B cell (primary cell): ENCODE measurements at regions not wholly inside any gene's neighbourhood (a gene's known extent, or its start where the extent isn't known, plus 50 kb on each side); places are given as distances from the start of the nearest gene placed in this dataset.

Source experiments
- ATAC-seq: fragments of 200-7000 bp; cut with Tn5 transposase; one replicate; pipeline ENCODE4 v1.10.0; 2021; ENCODE audit warnings: low read depth, mild to moderate bottlenecking, moderate number of reproducible peaks, moderate library complexity
- CTCF ChIA-PET: fragments of 350-600 bp; sonication (Branson Sonifier 250); formaldehyde crosslinking; loops from one replicate; lab custom pipeline; 2021; ENCODE audit warnings: antibody characterized with exemption, inconsistent platforms; lab: Charles Lee
- POLR2A ChIA-PET: fragments of 350-600 bp; sonication (Branson Sonifier 250); formaldehyde crosslinking; loops from one replicate; lab custom pipeline; 2021; ENCODE audit warnings: antibody characterized with exemption; lab: Charles Lee
- DNase-seq: peaks from one replicate; pipeline ENCODE4 v3.0.0; 2013
- H2AFZ ChIP-seq: 2 replicates; pipeline ENCODE4 v1.6.1; 2012; ENCODE audit warnings: mild to moderate bottlenecking, low read depth, low read length; ENCODE audit not compliant: insufficient read depth, poor library complexity, severe bottlenecking
- H3K27ac ChIP-seq, 2 donors: 1 replicate in 1 of 2; 2 replicates in 1 of 2; pipeline ENCODE4 v1.5.1; 2012 to 2013; ENCODE audit warnings: low read length in 2 of 2, mild to moderate bottlenecking in 2 of 2, moderate library complexity in 1 of 2
- H3K27me3 ChIP-seq, 4 experiments: fragments of 200-600 bp in 1 of 4; sonication (generic) in 1 of 4; replicated peaks in 1 of 4; 1 replicate in 2 of 4; 2 replicates in 2 of 4; pipeline versions ENCODE4 v1.6.1 to v1.7.0; 2013 to 2016; ENCODE audit warnings: low read length in 3 of 4, mild to moderate bottlenecking in 2 of 4, mixed read lengths in 1 of 4, moderate library complexity in 1 of 4; ENCODE audit not compliant: insufficient read depth in 4 of 4, control insufficient read depth in 3 of 4; ENCODE audit errors: control extremely low read depth in 1 of 4
- H3K36me3 ChIP-seq, 2 experiments: replicated peaks in 1 of 2; 1 replicate in 1 of 2; 2 replicates in 1 of 2; pipeline versions ENCODE4 v1.6.1 to v1.7.1; 2013; ENCODE audit warnings: low read length in 1 of 2; ENCODE audit not compliant: insufficient read depth in 2 of 2, control insufficient read depth in 1 of 2; ENCODE audit errors: control extremely low read depth in 1 of 2, extremely low read depth in 1 of 2
- H3K4me1 ChIP-seq, 2 donors: fragments of 200-600 bp in 1 of 2; sonication (generic) in 1 of 2; 1 replicate in 1 of 2; 2 replicates in 1 of 2; pipeline versions ENCODE4 v1.5.1 to v1.6.1; 2013 to 2017; ENCODE audit warnings: low read length in 2 of 2; ENCODE audit not compliant: control insufficient read depth in 2 of 2, insufficient read depth in 2 of 2
- H3K4me2 ChIP-seq: replicated peaks from 2 replicates; pipeline ENCODE3; 2012; ENCODE audit warnings: mild to moderate bottlenecking, low read depth, low read length; ENCODE audit not compliant: poor library complexity, severe bottlenecking
- H3K4me3 ChIP-seq, 5 experiments: fragments of 200-600 bp in 1 of 5; sonication (generic) in 1 of 5; 1 replicate in 3 of 5; 2 replicates in 2 of 5; pipeline versions ENCODE4 v1.5.1 to v1.7.0; 2011 to 2016; ENCODE audit warnings: low read length in 4 of 5, mild to moderate bottlenecking in 4 of 5, low read depth in 2 of 5, control low read depth in 1 of 5, moderate library complexity in 1 of 5; ENCODE audit not compliant: insufficient read depth in 1 of 5; ENCODE audit errors: control extremely low read depth in 1 of 5, extremely low read depth in 1 of 5
- H3K79me2 ChIP-seq: fragments of 200-600 bp; sonication (generic); one replicate; pipeline ENCODE4 v1.6.0; 2016; ENCODE audit warnings: low read length; ENCODE audit not compliant: control insufficient read depth, insufficient read depth
- H3K9ac ChIP-seq: fragments of 200-600 bp; sonication (generic); 2 replicates; pipeline ENCODE4 v1.6.1; 2017; ENCODE audit warnings: mild to moderate bottlenecking, low read length, moderate library complexity
- H3K9me3 ChIP-seq, 3 donors: one replicate each; pipeline versions ENCODE4 v1.6.1 to v1.7.1; 2013; ENCODE audit warnings: low read length in 2 of 3; ENCODE audit not compliant: control insufficient read depth in 2 of 3, insufficient read depth in 1 of 3; ENCODE audit errors: control extremely low read depth in 1 of 3
- H4K20me1 ChIP-seq: 2 replicates; pipeline ENCODE4 v1.6.0; 2012; ENCODE audit warnings: mild to moderate bottlenecking, low read length; ENCODE audit not compliant: insufficient read depth, control insufficient read depth, poor library complexity, severe bottlenecking
- H3K27ac Mint-ChIP-seq: one replicate; pipeline ENCODE4 v1.8.0; 2021; ENCODE audit warnings: mixed read lengths
- H3K27me3 Mint-ChIP-seq: one replicate; pipeline ENCODE4 v1.8.0; 2021; ENCODE audit warnings: mixed read lengths
- H3K4me1 Mint-ChIP-seq: one replicate; pipeline ENCODE4 v1.8.0; 2021; ENCODE audit warnings: mixed read lengths
- H3K4me3 Mint-ChIP-seq: one replicate; pipeline ENCODE4 v1.8.0; 2021; ENCODE audit warnings: mixed read lengths
- H3K9me3 Mint-ChIP-seq: one replicate; pipeline ENCODE4 v1.8.0; 2022; ENCODE audit warnings: mixed read lengths; ENCODE audit not compliant: insufficient read depth
- CTCF ChIP-seq: fragments of 200-600 bp; IDR thresholded peaks from one replicate; pipeline ENCODE4 v1.8.0; 2022; ENCODE audit warnings: antibody characterized with exemption, mild to moderate bottlenecking
- EZH2 ChIP-seq: IDR thresholded peaks from 2 replicates; pipeline ENCODE4 v1.6.1; 2012; ENCODE audit warnings: borderline replicate concordance, low read depth, mild to moderate bottlenecking, moderate library complexity, low read length; ENCODE audit not compliant: insufficient read depth, poor library complexity, severe bottlenecking
- WGBS: methylation state at CpG from one replicate; pipeline ENCODE4 v1.1.5; 2013; ENCODE audit warnings: missing lambda C conversion rate; ENCODE audit not compliant: insufficient coverage; 5-methylcytosine and 5-hydroxymethylcytosine counted together
- intact Hi-C: fragments of 100-400 bp; cut with micrococcal nuclease; formaldehyde crosslinking; loops from one replicate; pipeline ENCODE4 v1.10.0; 2022

- POLR2A ChIA-PET = no interaction called here
- no peak overlapping the region for H3K4me3 Mint-ChIP-seq
- CTCF ChIA-PET = interaction anchor here (0.7 to 1.0 kb wide), 2 partner anchors 17 to 22 kb away, joined by 3 to 6 read pairs; no protein-coding TSS in a partner anchor
These were observed 411.3 kb upstream of the RUNX1 start for GRCh38 chr21:35460441-35460840.

GRCh38 chr21:35458405-35458804 is 409.3 kb upstream of the RUNX1 start:
- no peak for DNase-seq
- H4K20me1 ChIP-seq = no peaks in the 10 kb centered on the region
- no peak overlapping the region for H3K27ac Mint-ChIP-seq
- no peak overlapping the region for H3K27ac ChIP-seq
- no CpG with 5 or more reads among the region's 5 CpGs for WGBS
- no peak overlapping the region for H3K9ac ChIP-seq
- POLR2A ChIA-PET = no interaction called here
- no peaks in the 10 kb centered on the region for H3K79me2 ChIP-seq
- ATAC-seq = no peak
- no peaks in the 10 kb centered on the region for H3K9me3 Mint-ChIP-seq
- H3K36me3 ChIP-seq = no peaks in the 10 kb centered on the region
- CTCF ChIA-PET = no interaction called here
- H3K27me3 ChIP-seq = no peaks in the 10 kb centered on the region
- H3K4me1 Mint-ChIP-seq = peaks cover 2% of the 10 kb centered on the region
- H3K4me2 ChIP-seq = no peak overlapping the region
- peaks cover under 1 to 2% of the 10 kb centered on the region in 2 donors for H3K4me1 ChIP-seq
- H2AFZ ChIP-seq = no peak overlapping the region
- TF ChIP-seq EZH2 = no peak
- no peak for TF ChIP-seq CTCF
- no peak overlapping the region for H3K4me3 Mint-ChIP-seq
- H3K27me3 Mint-ChIP-seq = no peaks in the 10 kb centered on the region
- no peaks in the 10 kb centered on the region for H3K9me3 ChIP-seq
- intact Hi-C loops = no loop called here
- no peak overlapping the region for H3K4me3 ChIP-seq

More at GRCh38 chr21:35460441-35460840, 411.3 kb upstream of the RUNX1 start:
- Mint-ChIP-seq H3K9me3 (no peaks in the 10 kb centered on the region), H3K4me1 (no peaks in the 10 kb centered on the region), H3K27ac (no peak overlapping the region), H3K27me3 (no peaks in the 10 kb centered on the region)
- Histone ChIP-seq H3K36me3 (no peaks in the 10 kb centered on the region), H4K20me1 (no peaks in the 10 kb centered on the region), H3K4me3 (no peak overlapping the region), H3K9ac (no peak overlapping the region), H2AFZ (no peak overlapping the region), H3K4me1 (no peaks in the 10 kb centered on the region), H3K79me2 (no peaks in the 10 kb centered on the region), H3K9me3 (no peaks in the 10 kb centered on the region), H3K4me2 (no peak overlapping the region), H3K27me3 (no peaks in the 10 kb centered on the region), H3K27ac (no peak overlapping the region)
- DNase-seq (no peak), ATAC-seq (no peak)
- intact Hi-C loops = no loop called here
- 89% methylated on average over 4 of the region's 9 CpGs for WGBS
- TF ChIP-seq CTCF = no peak
- TF ChIP-seq EZH2 = no peak
